AG04450 (cell line): ENCODE measurements at regions not wholly inside any gene's neighbourhood (a gene's known extent, or its start where the extent isn't known, plus 50 kb on each side); places are given as distances from the start of the nearest gene placed in this dataset.

Experiments used
- CTCF ChIA-PET: fragments of 300-600, 350-600 bp; formaldehyde crosslinking; extraction: SDS; loops from one replicate; lab custom pipeline; 2022; ENCODE audit warnings: antibody characterized with exemption, inconsistent platforms; lab: Charles Lee
- POLR2A ChIA-PET: fragments of 350-600 bp; formaldehyde crosslinking; extraction: SDS; loops from one replicate; lab custom pipeline; 2021; ENCODE audit warnings: antibody characterized with exemption, inconsistent platforms; lab: Yijun Ruan, JAX
- DNase-seq: peaks from one replicate; pipeline ENCODE4 v3.0.0-alpha.2; 2011; ENCODE audit warnings: low read depth, low spot score
- H3K27ac ChIP-seq: one replicate; pipeline ENCODE4 v1.5.1; 2012; ENCODE audit warnings: low read depth, low read length, control low read depth
- H3K27me3 ChIP-seq: one replicate; pipeline ENCODE4 v1.6.0; 2012; ENCODE audit warnings: low read length; ENCODE audit not compliant: control insufficient read depth, insufficient read depth
- H3K4me3 ChIP-seq: 2 replicates; pipeline ENCODE4 v1.5.1; 2011; ENCODE audit warnings: mild to moderate bottlenecking, low read depth, low read length, control low read depth
- H3K9me3 ChIP-seq: 2 replicates; pipeline ENCODE4 v1.5.1; 2012; ENCODE audit warnings: low read length; ENCODE audit not compliant: control insufficient read depth, insufficient read depth
- CTCF ChIP-seq: IDR thresholded peaks from 2 replicates; pipeline ENCODE4 v1.5.1; 2011; ENCODE audit warnings: low read depth, low read length, control low read depth, inconsistent platforms

- no peak for TF ChIP-seq CTCF
- no peak for DNase-seq
- Histone ChIP-seq H3K27me3 (no peaks in the 10 kb centered on the region), H3K9me3 (no peaks in the 10 kb centered on the region), H3K27ac (no peak overlapping the region), H3K4me3 (no peak overlapping the region)
- ChIA-PET CTCF (no interaction called here), POLR2A (no interaction called here)
These were observed 129.8 kb upstream of the PALMD start for GRCh38 chr1:99516141-99516540.

- no peak for DNase-seq
- POLR2A ChIA-PET = no interaction called here
- Histone ChIP-seq H3K27ac (no peak overlapping the region), H3K9me3 (no peaks in the 10 kb centered on the region), H3K4me3 (no peak overlapping the region), H3K27me3 (no peaks in the 10 kb centered on the region)
- CTCF ChIA-PET = no interaction called here
- no peak for TF ChIP-seq CTCF
These were observed 125.8 kb upstream of the PALMD start for GRCh38 chr1:99520121-99520520.

GRCh38 chr1:99525331-99525730 lies 120.6 kb upstream of the PALMD start:
- ChIA-PET POLR2A (no interaction called here), CTCF (interaction anchor here (1.0 to 2.0 kb wide), 8 partner anchors 9 to 776 kb away, joined by 3 to 9 read pairs (median 4); no protein-coding TSS in a partner anchor)
- Histone ChIP-seq H3K27ac (no peak overlapping the region), H3K27me3 (no peaks in the 10 kb centered on the region), H3K4me3 (no peak overlapping the region), H3K9me3 (no peaks in the 10 kb centered on the region)
- TF ChIP-seq CTCF = no peak
- DNase-seq = no peak

GRCh38 chr1:99527078-99527477 lies 118.8 kb upstream of the PALMD start:
- CTCF ChIA-PET = interaction anchor here (0.5 to 2.0 kb wide), 24 partner anchors 10 to 779 kb away, joined by 3 to 12 read pairs (median 4); no protein-coding TSS in a partner anchor
- no peak for DNase-seq
- no peaks in the 10 kb centered on the region for H3K9me3 ChIP-seq
- TF ChIP-seq CTCF = peak; percentile 47
- H3K4me3 ChIP-seq = no peak overlapping the region
- POLR2A ChIA-PET = interaction anchor here (0.7 kb wide), 1 partner anchor 22 kb away, joined by 3 read pairs; no protein-coding TSS in a partner anchor
- H3K27ac ChIP-seq = no peak overlapping the region
- no peaks in the 10 kb centered on the region for H3K27me3 ChIP-seq

- ChIA-PET POLR2A (interaction anchor here (0.7 kb wide), 1 partner anchor 22 kb away, joined by 3 read pairs; no protein-coding TSS in a partner anchor), CTCF (interaction anchor here (0.5 to 2.0 kb wide), 18 partner anchors 10 to 733 kb away, joined by 3 to 12 read pairs (median 4); no protein-coding TSS in a partner anchor)
- no peak for DNase-seq
These were observed 118.4 kb upstream of the PALMD start for GRCh38 chr1:99527545-99527944.

More at GRCh38 chr1:99527545-99527944, 118.4 kb upstream of the PALMD start:
- Histone ChIP-seq H3K27ac (no peak overlapping the region), H3K9me3 (no peaks in the 10 kb centered on the region), H3K4me3 (no peak overlapping the region), H3K27me3 (no peaks in the 10 kb centered on the region)
- TF ChIP-seq CTCF = no peak
